ENCODE measurements at regions not wholly inside any gene's neighbourhood (a gene's known extent, or its start where the extent isn't known, plus 50 kb on each side); places are given as distances from the start of the nearest gene placed in this dataset.

- TF ChIP-seq CTCF (IDR thresholded peaks at IDR 0.05) (no peak), POLR2A (IDR thresholded peaks at IDR 0.05) (no peak)
Observed at GRCh38 chr7:106402898-106403297, 118.1 kb upstream of the NAMPT start.
